Adipose tissue (tissue), 3 donors: ENCODE measurements at regions not wholly inside any gene's neighbourhood (a gene's known extent, or its start where the extent isn't known, plus 50 kb on each side); places are given as distances from the start of the nearest gene placed in this dataset.

Experiments
- H3K27ac ChIP-seq: one replicate; pipeline ENCODE4 v1.5.1; 2013; ENCODE audit warnings: low read depth, low read length
- WGBS, 3 donors: extraction: QIAGEN DNeasy Blood & Tissue Kit; methylation state at CpG; one replicate each; pipeline ENCODE4 v1.1.7; 2013; 5-methylcytosine and 5-hydroxymethylcytosine counted together
- donor health status: healthy with polysubstance abuse.
- donor health status: Bipolar disorder and iron deficiency.
- donor health status: healthy.

GRCh38 chr1:244181867-244182266, 130.8 kb downstream of the ZBTB18 start:
- 93 to 96% (median 94%) methylated on average over 12 of the region's 12 CpGs for WGBS, 3 donors
- no peak overlapping the region for H3K27ac ChIP-seq

- 73 to 86% (median 83%) methylated on average over 7 of the region's 7 CpGs for WGBS, 3 donors
- H3K27ac ChIP-seq = no peak overlapping the region
These were observed 132.0 kb downstream of the ZBTB18 start for GRCh38 chr1:244183037-244183436.

GRCh38 chr1:244186372-244186771, 135.3 kb downstream of the ZBTB18 start:
- 89 to 91% (median 90%) methylated on average over 10 of the region's 10 CpGs for WGBS, 3 donors
- H3K27ac ChIP-seq = no peak overlapping the region

- H3K27ac ChIP-seq = no peak overlapping the region
- WGBS, 3 donors = 81 to 84% (median 81%) methylated on average over 12 of the region's 12 CpGs
These were observed 136.2 kb downstream of the ZBTB18 start for GRCh38 chr1:244187310-244187709.

GRCh38 chr1:244191581-244191980, 140.5 kb downstream of the ZBTB18 start:
- WGBS, 3 donors = 81 to 89% (median 83%) methylated on average over 5 of the region's 5 CpGs
- H3K27ac ChIP-seq = no peak overlapping the region

GRCh38 chr1:244192325-244192724, 141.2 kb downstream of the ZBTB18 start:
- no peak overlapping the region for H3K27ac ChIP-seq
- 80 to 87% (median 87%) methylated on average over 3 of the region's 3 CpGs for WGBS, 3 donors

- no peak overlapping the region for H3K27ac ChIP-seq
- WGBS, 3 donors = 87 to 89% (median 88%) methylated on average over 6 of the region's 6 CpGs
These were observed 145.6 kb downstream of the ZBTB18 start for GRCh38 chr1:244196571-244197285.

- H3K27ac ChIP-seq = no peak overlapping the region
- 86 to 97% (median 91%) methylated on average over 7 of the region's 7 CpGs for WGBS, 3 donors
These were observed 146.8 kb downstream of the ZBTB18 start for GRCh38 chr1:244197851-244198375.

GRCh38 chr1:244199902-244200301, 148.8 kb downstream of the ZBTB18 start:
- WGBS, 3 donors = 80 to 96% (median 95%) methylated on average over 1 to 4 of the region's 4 CpGs
- no peak overlapping the region for H3K27ac ChIP-seq

- H3K27ac ChIP-seq = no peak overlapping the region
- 85 to 93% (median 91%) methylated on average over 8 of the region's 8 CpGs for WGBS, 3 donors
These were observed 149.5 kb downstream of the ZBTB18 start for GRCh38 chr1:244200596-244200995.

- 88 to 93% (median 93%) methylated on average over 8 of the region's 8 CpGs for WGBS, 3 donors
- no peak overlapping the region for H3K27ac ChIP-seq
These were observed 150.7 kb downstream of the ZBTB18 start for GRCh38 chr1:244201750-244202149.

- WGBS, 3 donors = 78 to 87% (median 85%) methylated on average over 9 of the region's 9 CpGs
- H3K27ac ChIP-seq = no peak overlapping the region
These were observed 152.9 kb downstream of the ZBTB18 start for GRCh38 chr1:244204004-244204403.

- no peak overlapping the region for H3K27ac ChIP-seq
- 77 to 85% (median 82%) methylated on average over 3 of the region's 3 CpGs for WGBS, 3 donors
These were observed 154.1 kb downstream of the ZBTB18 start for GRCh38 chr1:244205171-244205570.

GRCh38 chr1:244205906-244206305, 154.8 kb downstream of the ZBTB18 start:
- H3K27ac ChIP-seq = no peak overlapping the region
- WGBS, 3 donors = 80 to 95% (median 93%) methylated on average over 3 of the region's 3 CpGs

GRCh38 chr1:244207042-244207934, 156.2 kb downstream of the ZBTB18 start:
- WGBS, 3 donors = 71 to 80% (median 73%) methylated on average over 6 of the region's 6 CpGs
- H3K27ac ChIP-seq = no peak overlapping the region

GRCh38 chr1:244207935-244208244, 156.8 kb downstream of the ZBTB18 start:
- no peak overlapping the region for H3K27ac ChIP-seq
- 67 to 76% (median 73%) methylated on average over 2 of the region's 2 CpGs for WGBS, 3 donors

GRCh38 chr1:244209955-244210354, 158.9 kb downstream of the ZBTB18 start:
- WGBS, 3 donors = 39 to 55% (median 45%) methylated on average over 5 of the region's 5 CpGs
- no peak overlapping the region for H3K27ac ChIP-seq

- 85 to 95% (median 91%) methylated on average over 28 of the region's 28 CpGs for WGBS, 3 donors
- no peak overlapping the region for H3K27ac ChIP-seq
These were observed 159.9 kb downstream of the ZBTB18 start for GRCh38 chr1:244210884-244211558.

GRCh38 chr1:244211559-244211944, 160.5 kb downstream of the ZBTB18 start:
- 73 to 86% (median 80%) methylated on average over 5 of the region's 5 CpGs for WGBS, 3 donors
- H3K27ac ChIP-seq = no peak overlapping the region
